ENCODE measurements at regions not wholly inside any gene's neighbourhood (a gene's known extent, or its start where the extent isn't known, plus 50 kb on each side); places are given as distances from the start of the nearest gene placed in this dataset.

- TF ChIP-seq CTCF (IDR thresholded peaks at IDR 0.05) = no peak
- TF ChIP-seq EZH2 (IDR thresholded peaks at IDR 0.05; ENCODE audit: borderline replicate concordance, insufficient read depth, low read depth, low read length, poor library complexity, severe bottlenecking) = no peak
These were observed 53.2 kb upstream of the AMPD3 start for GRCh38 chr11:10401696-10402392.

All from B cell (primary cell).